OCI-LY7 (cell line): ENCODE measurements at regions not wholly inside any gene's neighbourhood (a gene's known extent, or its start where the extent isn't known, plus 50 kb on each side); places are given as distances from the start of the nearest gene placed in this dataset.

ENCODE experiments used
- BruUV-seq: library from RNA; stranded (reverse); fragments of 400-500 nt; replicated peaks from 2 replicates; lab custom pipeline; 2021; lab: Mats Ljungman, UMichigan
- CTCF ChIA-PET: fragments of 300-600 bp; sonication (Branson Sonifier 250); formaldehyde crosslinking; loops from one replicate; lab custom pipeline; 2022; ENCODE audit warnings: antibody characterized with exemption; ENCODE audit not compliant: unreplicated experiment; lab: Charles Lee
- POLR2A ChIA-PET: fragments of 300-600 bp; sonication (Branson Sonifier 250); formaldehyde crosslinking; loops from one replicate; lab custom pipeline; 2022; ENCODE audit warnings: antibody characterized with exemption; lab: Charles Lee
- DNase-seq: peaks from one replicate; pipeline ENCODE4 v3.0.0-alpha.2; 2015; ENCODE audit warnings: low spot score
- H2AFZ ChIP-seq: fragments of 200-600 bp; sonication (generic), shearing (Covaris generic); 2 replicates; pipeline ENCODE4 v1.6.1; 2014; ENCODE audit warnings: mild to moderate bottlenecking, antibody characterized with exemption, low read length, moderate library complexity
- H3K27ac ChIP-seq: fragments of 200-600 bp; sonication (generic); 2 replicates; pipeline ENCODE4 v1.5.1; 2014; ENCODE audit warnings: mixed run types, low read depth, mild to moderate bottlenecking, moderate library complexity, low read length, inconsistent platforms; ENCODE audit not compliant: poor library complexity, severe bottlenecking
- H3K36me3 ChIP-seq: fragments of 200-600 bp; sonication (generic); 2 replicates; pipeline ENCODE4 v1.6.1; 2014; ENCODE audit warnings: mild to moderate bottlenecking, antibody characterized with exemption, low read length, moderate library complexity, mixed read lengths; ENCODE audit not compliant: insufficient read depth
- H3K4me1 ChIP-seq: fragments of 200-600 bp; sonication (generic); 2 replicates; pipeline ENCODE4 v1.5.1; 2014; ENCODE audit warnings: mild to moderate bottlenecking, low read length; ENCODE audit not compliant: insufficient read depth, poor library complexity, severe bottlenecking
- H3K4me2 ChIP-seq: fragments of 200-600 bp; sonication (generic); 2 replicates; pipeline ENCODE4 v1.6.1; 2014; ENCODE audit warnings: mild to moderate bottlenecking, low read length
- H3K4me3 ChIP-seq: fragments of 200-600 bp; sonication (generic); 2 replicates; pipeline ENCODE4 v1.5.1; 2014; ENCODE audit warnings: mild to moderate bottlenecking, low read depth, low read length; ENCODE audit not compliant: poor library complexity, severe bottlenecking
- H3K79me2 ChIP-seq: fragments of 200-600 bp; sonication (generic); 2 replicates; pipeline ENCODE4 v1.6.1; 2016; ENCODE audit warnings: low read depth, mild to moderate bottlenecking, low read length, moderate library complexity, mixed read lengths; ENCODE audit not compliant: insufficient read depth
- H3K9me2 ChIP-seq: fragments of 200-600 bp; sonication (generic); 2 replicates; pipeline ENCODE4 v1.6.1; 2016; ENCODE audit warnings: mild to moderate bottlenecking, low read length, mixed read lengths; ENCODE audit not compliant: insufficient read depth
- H3K9me3 ChIP-seq: fragments of 200-600 bp; sonication (generic); 2 replicates; pipeline ENCODE4 v1.6.1; 2014; ENCODE audit warnings: mild to moderate bottlenecking, mixed run types, low read length, mixed read lengths
- H4K20me1 ChIP-seq: fragments of 200-600 bp; sonication (generic); 2 replicates; pipeline ENCODE4 v1.6.1; 2014; ENCODE audit warnings: mild to moderate bottlenecking, antibody characterized with exemption, low read length, moderate library complexity, mixed read lengths; ENCODE audit not compliant: insufficient read depth
- CTCF ChIP-seq: fragments of 200-600 bp; sonication (generic); conservative IDR thresholded peaks from 2 replicates; pipeline ENCODE4 v1.5.1; 2014; ENCODE audit warnings: mild to moderate bottlenecking, antibody characterized with exemption, low read length, moderate library complexity, mixed read lengths
- EZH2phosphoT487 ChIP-seq: fragments of 200-600 bp; sonication (generic); IDR thresholded peaks from 2 replicates; pipeline ENCODE4 v1.6.1; 2018; ENCODE audit warnings: low read depth, borderline replicate concordance, mild to moderate bottlenecking, mixed run types, antibody characterized with exemption, low read length, moderate library complexity, mixed read lengths
- intact Hi-C: fragments of 100-400 bp; cut with micrococcal nuclease; formaldehyde crosslinking; loops from one replicate; pipeline ENCODE4 v1.10.0; 2022; ENCODE audit not compliant: unreplicated experiment

DNA sequence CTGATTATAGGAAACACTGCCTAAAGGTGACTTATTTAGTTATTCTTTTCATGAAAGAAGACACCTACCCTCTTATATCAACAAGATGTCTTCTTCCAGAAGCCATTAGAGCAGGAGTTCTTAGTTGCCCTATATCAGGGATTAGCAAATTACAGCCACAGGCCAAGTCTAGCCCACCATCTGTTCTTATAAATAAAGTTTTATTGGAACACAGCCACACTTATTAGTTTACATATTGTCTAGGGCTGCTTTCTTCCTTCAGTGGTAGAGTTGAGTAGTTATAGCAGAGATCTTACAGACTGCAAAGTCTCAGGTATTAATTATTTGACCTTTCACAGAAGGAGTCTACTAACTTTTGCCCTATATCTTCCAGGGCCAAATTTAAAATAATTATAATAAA is 157.2 kb upstream of the NOCT start:
- Histone ChIP-seq H2AFZ (no peak overlapping the region), H3K4me1 (no peaks in the 10 kb centered on the region), H4K20me1 (no peaks in the 10 kb centered on the region), H3K9me2 (no peaks in the 10 kb centered on the region), H3K4me2 (no peak overlapping the region), H3K9me3 (no peaks in the 10 kb centered on the region), H3K79me2 (no peaks in the 10 kb centered on the region), H3K4me3 (no peak overlapping the region), H3K27ac (no peak overlapping the region), H3K36me3 (no peaks in the 10 kb centered on the region)
- DNase-seq = no peak
- no TSS peak for BruUV-seq
- CTCF ChIA-PET = no interaction called here
- TF ChIP-seq CTCF (no peak), EZH2phosphoT487 (no peak)
- intact Hi-C loops = no loop called here
- POLR2A ChIA-PET = no interaction called here

DNA sequence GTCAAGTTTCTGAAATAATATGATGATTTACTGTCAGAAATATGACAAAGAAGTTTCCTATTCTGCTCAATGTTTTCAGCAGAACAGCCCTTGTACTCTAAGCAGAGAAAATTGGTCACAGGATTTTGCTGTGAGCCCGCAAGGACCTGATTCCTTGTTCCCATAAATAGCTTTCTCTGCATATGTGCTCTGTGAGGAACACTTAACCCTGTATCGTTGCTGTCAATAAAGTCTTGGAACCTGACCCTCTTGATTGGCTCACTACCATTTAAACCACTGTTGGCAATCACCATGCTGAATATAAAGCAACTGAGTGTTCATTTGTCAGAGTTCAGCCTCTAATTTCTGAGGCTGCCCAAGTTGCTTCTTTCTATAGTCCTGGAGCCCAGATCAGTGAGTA is 158.2 kb upstream of the NOCT start:
- no peak for TF ChIP-seq EZH2phosphoT487
- no peak for TF ChIP-seq CTCF
- Histone ChIP-seq H4K20me1 (no peaks in the 10 kb centered on the region), H3K36me3 (no peaks in the 10 kb centered on the region), H3K4me1 (no peaks in the 10 kb centered on the region), H2AFZ (no peak overlapping the region), H3K4me3 (no peak overlapping the region), H3K4me2 (no peak overlapping the region), H3K9me3 (no peaks in the 10 kb centered on the region), H3K9me2 (no peaks in the 10 kb centered on the region), H3K79me2 (no peaks in the 10 kb centered on the region), H3K27ac (no peak overlapping the region)
- intact Hi-C loops = no loop called here
- POLR2A ChIA-PET = no interaction called here
- CTCF ChIA-PET = no interaction called here
- DNase-seq = no peak
- no TSS peak for BruUV-seq

DNA sequence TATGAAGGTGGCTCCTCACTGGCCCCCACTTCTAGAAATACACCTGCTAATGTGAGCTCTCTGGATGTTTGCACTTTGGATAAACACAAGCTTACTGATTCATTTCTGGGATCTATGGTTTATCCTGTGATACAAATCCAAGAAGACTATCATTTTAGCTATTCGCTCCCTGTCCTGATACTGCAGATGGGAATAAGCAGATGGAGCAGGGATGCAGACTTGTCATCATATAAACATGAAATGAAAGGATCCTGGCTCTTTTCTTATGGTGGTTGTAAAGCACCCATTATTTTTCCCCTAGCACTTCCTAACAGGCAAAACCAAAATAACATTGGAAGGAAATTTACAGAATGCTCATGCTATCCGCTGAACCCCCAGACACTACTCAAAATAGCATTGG is 162.9 kb upstream of the NOCT start:
- Histone ChIP-seq H3K4me2 (no peak overlapping the region), H3K9me2 (no peaks in the 10 kb centered on the region), H3K9me3 (no peaks in the 10 kb centered on the region), H3K36me3 (no peaks in the 10 kb centered on the region), H3K79me2 (no peaks in the 10 kb centered on the region), H3K4me1 (no peaks in the 10 kb centered on the region), H2AFZ (no peak overlapping the region), H4K20me1 (no peaks in the 10 kb centered on the region), H3K4me3 (no peak overlapping the region), H3K27ac (no peak overlapping the region)
- ChIA-PET CTCF (no interaction called here), POLR2A (no interaction called here)
- no peak for TF ChIP-seq EZH2phosphoT487
- TF ChIP-seq CTCF = no peak
- BruUV-seq = no TSS peak
- intact Hi-C loops = no loop called here
- DNase-seq = no peak
